PC-9 (cell line): ENCODE measurements at regions not wholly inside any gene's neighbourhood (a gene's known extent, or its start where the extent isn't known, plus 50 kb on each side); places are given as distances from the start of the nearest gene placed in this dataset.

Source experiments
- BruUV-seq: library from RNA; stranded (reverse); fragments of 400-500 nt; replicated peaks from 2 replicates; lab custom pipeline; 2021; lab: Mats Ljungman, UMichigan
- CTCF ChIA-PET: fragments of 300-600 bp; sonication (Branson Sonifier 250); formaldehyde crosslinking; loops from one replicate; lab custom pipeline; 2022; ENCODE audit warnings: antibody characterized with exemption; lab: Charles Lee
- POLR2A ChIA-PET: fragments of 300-600 bp; sonication (Branson Sonifier 250); formaldehyde crosslinking; loops from one replicate; lab custom pipeline; 2022; ENCODE audit warnings: antibody characterized with exemption; ENCODE audit not compliant: unreplicated experiment; lab: Charles Lee
- DNase-seq, 2 experiments: peaks; one replicate each; pipeline versions ENCODE4 v3.0.0 to v3.0.0-alpha.2; 2015 to 2022; ENCODE audit warnings: mixed read lengths in 1 of 2
- H2AFZ ChIP-seq: fragments of 200-600 bp; sonication (generic); 2 replicates; pipeline ENCODE4 v1.8.1; 2017; ENCODE audit warnings: antibody characterized with exemption
- H3F3A ChIP-seq: fragments of 200-600 bp; sonication (generic); 2 replicates; pipeline ENCODE4 v1.8.1; 2017; ENCODE audit warnings: antibody characterized with exemption, mild to moderate bottlenecking, low read depth; ENCODE audit not compliant: insufficient read depth
- H3K27ac ChIP-seq: fragments of 200-600 bp; sonication (generic); 2 replicates; pipeline ENCODE4 v1.6.1; 2016; ENCODE audit warnings: mixed run types
- H3K27me3 ChIP-seq: fragments of 200-600 bp; sonication (generic); 2 replicates; pipeline ENCODE4 v1.6.1; 2016; ENCODE audit warnings: low read depth, mixed run types; ENCODE audit not compliant: insufficient read depth
- H3K36me3 ChIP-seq: fragments of 200-600 bp; sonication (generic); 2 replicates; pipeline ENCODE4 v1.6.1; 2016; ENCODE audit warnings: low read depth, mixed run types
- H3K4me1 ChIP-seq: fragments of 200-600 bp; sonication (generic); replicated peaks from 2 replicates; pipeline ENCODE4 v1.6.1; 2016; ENCODE audit warnings: mixed run types; ENCODE audit not compliant: insufficient read depth
- H3K4me2 ChIP-seq: fragments of 200-600 bp; sonication (generic); 2 replicates; pipeline ENCODE4 v1.6.1; 2017; ENCODE audit warnings: mixed run types
- H3K4me3 ChIP-seq: fragments of 200-600 bp; sonication (generic); 2 replicates; pipeline ENCODE4 v1.6.1; 2016; ENCODE audit warnings: mixed run types
- H3K79me2 ChIP-seq: fragments of 200-600 bp; sonication (generic); 2 replicates; pipeline ENCODE4 v1.6.1; 2017; ENCODE audit warnings: low read depth, mixed run types
- H3K9me2 ChIP-seq: fragments of 200-600 bp; sonication (generic); 2 replicates; pipeline ENCODE4 v1.8.1; 2017; ENCODE audit warnings: mild to moderate bottlenecking; ENCODE audit not compliant: insufficient read depth
- H3K9me3 ChIP-seq: fragments of 200-600 bp; sonication (generic); 2 replicates; pipeline ENCODE4 v1.8.1; 2016; ENCODE audit warnings: low read depth; ENCODE audit not compliant: insufficient read depth
- H4K20me1 ChIP-seq: fragments of 200-600 bp; sonication (generic); 2 replicates; pipeline ENCODE4 v1.8.1; 2017; ENCODE audit not compliant: insufficient read depth
- EZH2 ChIP-seq: fragments of 200-600 bp; sonication (generic); IDR thresholded peaks from 2 replicates; pipeline ENCODE4 v1.8.0; 2017; ENCODE audit warnings: antibody characterized with exemption, low read depth
- intact Hi-C: fragments of 100-400 bp; cut with micrococcal nuclease; formaldehyde crosslinking; loops from one replicate; pipeline ENCODE4 v1.10.0; 2022; ENCODE audit not compliant: unreplicated experiment
- TF ChIP-seq, protein P1 (sequence below): fragments of 200-600 bp; sonication (generic); conservative IDR thresholded peaks from 2 replicates; pipeline ENCODE4 v1.6.1; 2017; ENCODE audit warnings: mixed run types, antibody characterized with exemption, mild to moderate bottlenecking, moderate library complexity

GRCh38 chr1:218852527-218852926, 321.2 kb upstream of the LYPLAL1 start:
- Histone ChIP-seq H3K27ac (no peak overlapping the region), H2AFZ (no peak overlapping the region), H4K20me1 (no peaks in the 10 kb centered on the region), H3K4me1 (no peaks in the 10 kb centered on the region), H3K36me3 (no peaks in the 10 kb centered on the region), H3K4me3 (no peak overlapping the region), H3K9me2 (no peaks in the 10 kb centered on the region), H3K79me2 (no peaks in the 10 kb centered on the region), H3F3A (no peaks in the 10 kb centered on the region), H3K9me3 (no peaks in the 10 kb centered on the region; the same call in 1 of the 2 replicates), H3K27me3 (no peaks in the 10 kb centered on the region), H3K4me2 (no peak overlapping the region)
- no peak for DNase-seq
- BruUV-seq, result no TSS peak
- CTCF ChIA-PET, result no interaction called here
- no peak for TF ChIP-seq EZH2
- TF ChIP-seq, protein P1, sequence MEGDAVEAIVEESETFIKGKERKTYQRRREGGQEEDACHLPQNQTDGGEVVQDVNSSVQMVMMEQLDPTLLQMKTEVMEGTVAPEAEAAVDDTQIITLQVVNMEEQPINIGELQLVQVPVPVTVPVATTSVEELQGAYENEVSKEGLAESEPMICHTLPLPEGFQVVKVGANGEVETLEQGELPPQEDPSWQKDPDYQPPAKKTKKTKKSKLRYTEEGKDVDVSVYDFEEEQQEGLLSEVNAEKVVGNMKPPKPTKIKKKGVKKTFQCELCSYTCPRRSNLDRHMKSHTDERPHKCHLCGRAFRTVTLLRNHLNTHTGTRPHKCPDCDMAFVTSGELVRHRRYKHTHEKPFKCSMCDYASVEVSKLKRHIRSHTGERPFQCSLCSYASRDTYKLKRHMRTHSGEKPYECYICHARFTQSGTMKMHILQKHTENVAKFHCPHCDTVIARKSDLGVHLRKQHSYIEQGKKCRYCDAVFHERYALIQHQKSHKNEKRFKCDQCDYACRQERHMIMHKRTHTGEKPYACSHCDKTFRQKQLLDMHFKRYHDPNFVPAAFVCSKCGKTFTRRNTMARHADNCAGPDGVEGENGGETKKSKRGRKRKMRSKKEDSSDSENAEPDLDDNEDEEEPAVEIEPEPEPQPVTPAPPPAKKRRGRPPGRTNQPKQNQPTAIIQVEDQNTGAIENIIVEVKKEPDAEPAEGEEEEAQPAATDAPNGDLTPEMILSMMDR, result no peak
- POLR2A ChIA-PET, result no interaction called here
- intact Hi-C loops, result no loop called here

- no peak overlapping the region for H3K4me3 ChIP-seq
- no peak overlapping the region for H3K27ac ChIP-seq
- no peaks in the 10 kb centered on the region for H3K36me3 ChIP-seq
- no peak for DNase-seq
- BruUV-seq, result no TSS peak
- 0 out of 2 replicates have a peak, but pooled peaks cover 3% of the 10 kb centered on the region for H3K9me3 ChIP-seq
- no peaks in the 10 kb centered on the region for H3K4me1 ChIP-seq
- intact Hi-C loops, result no loop called here
- no peaks in the 10 kb centered on the region for H4K20me1 ChIP-seq
- ChIA-PET CTCF (no interaction called here), POLR2A (no interaction called here)
- H2AFZ ChIP-seq, result no peak overlapping the region
- H3K79me2 ChIP-seq, result no peaks in the 10 kb centered on the region
- TF ChIP-seq, protein P1, result no peak
- TF ChIP-seq EZH2, result no peak
- H3K9me2 ChIP-seq, result no peaks in the 10 kb centered on the region
- H3F3A ChIP-seq, result no peaks in the 10 kb centered on the region
- H3K4me2 ChIP-seq, result no peak overlapping the region
- no peaks in the 10 kb centered on the region for H3K27me3 ChIP-seq
These were observed 309.7 kb upstream of the LYPLAL1 start for GRCh38 chr1:218863987-218864386.

GRCh38 chr1:218865591-218865990, 308.1 kb upstream of the LYPLAL1 start:
- DNase-seq, result peak; percentile 11 to 56
- intact Hi-C loops, result no loop called here
- TF ChIP-seq, protein P1, result no peak
- no peak for TF ChIP-seq EZH2
- CTCF ChIA-PET, result no interaction called here
- Histone ChIP-seq H3K4me1 (no peaks in the 10 kb centered on the region), H3K79me2 (no peaks in the 10 kb centered on the region), H4K20me1 (no peaks in the 10 kb centered on the region), H3K27ac (no peak overlapping the region), H2AFZ (no peak overlapping the region), H3K4me3 (no peak overlapping the region), H3K4me2 (no peak overlapping the region), H3K36me3 (no peaks in the 10 kb centered on the region), H3K27me3 (no peaks in the 10 kb centered on the region), H3K9me2 (no peaks in the 10 kb centered on the region), H3F3A (no peaks in the 10 kb centered on the region), H3K9me3 (0 out of 2 replicates have a peak, but pooled peaks cover 3% of the 10 kb centered on the region)
- POLR2A ChIA-PET, result no interaction called here
- BruUV-seq, result no TSS peak
